ENCODE measurements at regions not wholly inside any gene's neighbourhood (a gene's known extent, or its start where the extent isn't known, plus 50 kb on each side); places are given as distances from the start of the nearest gene placed in this dataset.

DNA sequence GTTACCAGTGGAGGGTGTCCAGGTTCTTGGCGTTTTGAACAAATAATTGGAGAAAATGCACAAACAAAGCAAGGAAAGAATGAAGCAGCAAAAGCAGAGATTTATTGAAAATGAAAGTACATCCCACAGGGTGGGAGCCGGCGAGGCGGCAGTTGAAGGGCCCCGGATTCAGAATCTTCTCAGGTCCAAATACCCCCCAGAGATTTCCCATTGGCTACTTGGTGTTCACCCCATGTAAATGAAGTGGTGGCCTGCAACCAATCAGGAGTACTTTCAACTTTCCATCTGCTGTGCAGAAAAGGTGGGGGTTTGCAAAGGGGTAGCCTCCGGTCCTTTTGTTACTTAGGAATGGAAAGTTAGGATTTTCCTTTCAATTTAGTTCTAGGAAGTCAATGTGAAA, 1447.0 kb downstream of the C4orf33 start:
- H3K27me3 Mint-ChIP-seq = no peaks in the 10 kb centered on the region
- H3K27ac Mint-ChIP-seq = no peak overlapping the region
- H3K4me1 Mint-ChIP-seq = no peaks in the 10 kb centered on the region
- DNase-seq = no peak
- no peaks in the 10 kb centered on the region for H3K9me3 Mint-ChIP-seq
- ATAC-seq = no peak
- no peak overlapping the region for H3K4me3 Mint-ChIP-seq
- no peaks in the 10 kb centered on the region for H3K36me3 Mint-ChIP-seq (ENCODE audit: low read depth)

DNA sequence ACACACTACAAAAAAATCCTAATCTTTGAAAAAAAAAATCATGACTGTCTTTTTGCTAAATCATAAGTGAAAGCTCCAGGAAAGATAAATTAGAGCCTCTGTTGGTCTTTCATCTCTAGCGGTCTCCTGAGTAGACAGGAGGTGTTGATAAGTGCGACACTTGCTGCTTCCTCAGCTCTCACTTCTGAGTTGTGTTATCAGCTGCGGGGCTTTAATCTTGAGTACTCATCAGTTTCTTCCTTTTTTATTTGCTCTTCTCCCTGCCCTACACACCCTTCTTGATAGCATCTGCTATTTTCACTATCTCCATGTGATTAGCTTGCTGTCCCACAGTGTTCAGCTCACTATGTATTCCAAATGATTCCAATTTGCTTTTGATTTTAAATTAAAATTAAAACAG, 1449.2 kb downstream of the C4orf33 start:
- peaks cover 4% of the 10 kb centered on the region for H3K9me3 Mint-ChIP-seq
- ATAC-seq (no peak), DNase-seq (no peak)
- no peak overlapping the region for H3K27ac Mint-ChIP-seq
- no peaks in the 10 kb centered on the region for H3K36me3 Mint-ChIP-seq (ENCODE audit: low read depth)
- H3K4me3 Mint-ChIP-seq = no peak overlapping the region
- H3K27me3 Mint-ChIP-seq = no peaks in the 10 kb centered on the region
- H3K4me1 Mint-ChIP-seq = no peaks in the 10 kb centered on the region

DNA sequence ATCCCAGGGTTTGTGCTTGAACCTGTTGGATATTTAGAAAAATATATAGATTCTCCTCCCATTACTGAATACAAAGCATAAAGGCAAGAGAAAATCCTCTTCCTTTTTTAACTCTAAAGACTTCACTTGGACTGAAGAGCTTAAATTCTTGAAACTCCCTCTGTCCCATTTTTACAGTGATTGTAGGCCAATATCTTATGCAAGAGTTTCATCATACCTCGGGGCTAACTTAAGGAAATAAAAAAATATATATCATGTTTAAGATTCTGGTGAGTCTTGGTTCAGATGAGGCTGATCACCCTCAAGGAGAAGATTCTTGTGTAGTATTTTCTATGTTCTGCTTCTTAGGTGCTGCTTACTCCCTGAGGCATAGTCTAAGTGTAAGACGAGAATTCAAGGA, 1449.6 kb downstream of the C4orf33 start:
- Mint-ChIP-seq H3K4me3 (no peak overlapping the region), H3K36me3 (ENCODE audit: low read depth) (no peaks in the 10 kb centered on the region), H3K27me3 (no peaks in the 10 kb centered on the region), H3K27ac (no peak overlapping the region), H3K4me1 (no peaks in the 10 kb centered on the region), H3K9me3 (peaks cover 4% of the 10 kb centered on the region)
- ATAC-seq = no peak
- DNase-seq = no peak

DNA sequence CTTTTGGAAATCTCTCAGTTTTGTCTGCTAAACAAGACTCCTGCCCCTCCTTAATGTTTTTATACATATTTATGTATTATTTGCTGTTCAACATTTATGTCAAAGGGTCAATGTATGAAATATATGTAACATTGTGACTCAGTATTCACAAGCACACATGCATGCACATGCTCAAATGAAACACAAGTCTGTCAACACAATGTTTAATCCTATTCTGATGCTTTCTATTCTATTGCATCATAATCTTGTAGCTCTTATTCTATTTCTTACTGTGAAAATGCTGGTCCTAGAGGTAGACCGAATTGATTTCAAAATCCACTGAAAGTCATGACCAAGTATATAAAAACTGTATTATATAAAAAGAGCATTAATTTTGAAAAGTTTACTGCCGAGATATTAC, 1463.3 kb downstream of the C4orf33 start:
- ATAC-seq (no peak), DNase-seq (no peak)
- no peak overlapping the region for H3K27ac Mint-ChIP-seq
- H3K36me3 Mint-ChIP-seq (ENCODE audit: low read depth) = no peaks in the 10 kb centered on the region
- H3K4me3 Mint-ChIP-seq = no peak overlapping the region
- H3K9me3 Mint-ChIP-seq = peaks cover 23% of the 10 kb centered on the region
- no peaks in the 10 kb centered on the region for H3K4me1 Mint-ChIP-seq
- no peaks in the 10 kb centered on the region for H3K27me3 Mint-ChIP-seq

DNA sequence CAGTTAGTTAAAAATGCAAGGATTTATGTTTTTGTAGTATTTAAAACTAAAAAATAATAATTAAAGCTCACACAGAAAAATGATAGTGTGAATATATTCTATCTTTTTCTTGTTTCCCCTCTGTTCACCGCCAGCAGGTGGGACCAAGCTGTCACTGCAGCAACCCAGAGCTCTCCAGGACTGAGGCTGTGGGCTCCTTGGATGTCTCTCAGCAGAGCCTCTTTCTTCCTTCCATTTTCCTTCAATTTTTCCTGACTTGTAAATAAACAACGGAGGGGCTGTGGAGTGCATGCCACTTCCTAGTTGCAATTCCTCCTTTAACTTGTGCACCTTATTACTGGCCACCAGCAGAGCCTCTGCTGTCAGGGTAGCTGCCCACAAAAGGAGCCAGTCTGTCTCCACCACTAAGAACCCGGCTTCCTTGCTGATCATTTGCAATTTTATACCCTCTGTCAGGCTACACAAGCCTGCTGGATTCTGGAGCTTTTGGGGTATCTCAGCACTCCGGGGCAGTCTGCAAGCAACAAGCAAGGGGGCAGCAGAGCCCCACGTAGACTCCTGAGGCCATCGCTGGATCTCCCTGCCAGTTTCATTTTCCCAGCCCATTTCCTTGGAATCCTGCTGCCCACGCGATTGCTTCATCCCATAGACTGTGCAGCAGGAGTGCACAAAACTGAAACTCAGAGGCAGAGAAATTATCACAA, 1467.4 kb downstream of the C4orf33 start:
- H3K4me1 Mint-ChIP-seq = no peaks in the 10 kb centered on the region
- H3K9me3 Mint-ChIP-seq = peaks cover 17% of the 10 kb centered on the region
- no peak overlapping the region for H3K4me3 Mint-ChIP-seq
- H3K27ac Mint-ChIP-seq = no peak overlapping the region
- H3K36me3 Mint-ChIP-seq (ENCODE audit: low read depth) = no peaks in the 10 kb centered on the region
- ATAC-seq = no peak
- DNase-seq = no peak
- H3K27me3 Mint-ChIP-seq = no peaks in the 10 kb centered on the region

DNA sequence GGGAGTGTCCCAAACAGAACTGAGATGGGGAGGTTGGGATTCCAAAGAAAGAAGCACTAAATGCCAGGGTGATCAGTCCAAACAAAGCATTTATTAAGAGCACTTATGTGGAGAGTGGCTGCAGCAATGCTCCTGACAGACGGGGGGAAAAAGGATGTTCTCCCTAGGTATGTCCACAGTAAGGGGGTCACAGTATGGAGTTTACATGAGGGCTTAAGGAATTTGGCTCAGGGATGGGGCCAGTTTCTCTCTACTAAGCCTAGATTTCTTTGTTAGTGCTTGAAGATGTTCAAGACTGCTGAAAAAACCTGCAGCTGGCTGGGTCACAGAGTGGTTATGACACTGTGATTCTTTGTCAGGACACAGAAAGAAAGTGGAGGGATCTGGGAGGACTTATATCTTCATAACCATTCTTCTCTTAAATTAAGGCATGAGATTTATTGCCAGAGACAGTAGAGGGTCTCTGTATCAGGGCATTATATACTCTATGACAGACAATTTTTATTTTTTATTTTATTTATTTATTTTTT, 1468.0 kb downstream of the C4orf33 start:
- no peaks in the 10 kb centered on the region for H3K4me1 Mint-ChIP-seq
- no peaks in the 10 kb centered on the region for H3K27me3 Mint-ChIP-seq
- H3K9me3 Mint-ChIP-seq = peaks cover 13% of the 10 kb centered on the region
- no peak overlapping the region for H3K27ac Mint-ChIP-seq
- no peaks in the 10 kb centered on the region for H3K36me3 Mint-ChIP-seq (ENCODE audit: low read depth)
- no peak overlapping the region for H3K4me3 Mint-ChIP-seq
- DNase-seq (no peak), ATAC-seq (no peak)

DNA sequence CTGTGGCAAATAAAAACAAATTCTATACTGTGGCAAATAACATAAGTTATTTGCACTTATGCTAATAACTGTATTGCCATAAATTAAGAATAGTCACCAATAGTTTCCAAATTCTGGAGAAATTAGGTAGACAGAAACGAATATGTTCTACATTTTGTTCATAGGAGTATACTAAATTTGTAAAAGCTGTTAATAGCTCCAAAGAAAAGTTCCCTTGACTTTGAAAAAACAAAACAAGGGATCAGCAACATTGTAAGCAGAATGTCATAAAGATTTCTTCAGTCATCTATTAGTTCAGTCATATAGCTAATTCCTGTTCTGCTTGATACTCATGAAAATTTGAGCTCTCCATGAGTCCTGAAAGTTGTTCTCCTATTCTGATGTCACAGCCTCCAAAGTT, 1472.8 kb downstream of the C4orf33 start:
- no peak for DNase-seq
- Mint-ChIP-seq H3K4me3 (no peak overlapping the region), H3K27ac (no peak overlapping the region), H3K36me3 (ENCODE audit: low read depth) (no peaks in the 10 kb centered on the region), H3K9me3 (peaks cover 6% of the 10 kb centered on the region), H3K27me3 (no peaks in the 10 kb centered on the region), H3K4me1 (no peaks in the 10 kb centered on the region)
- ATAC-seq = no peak

DNA sequence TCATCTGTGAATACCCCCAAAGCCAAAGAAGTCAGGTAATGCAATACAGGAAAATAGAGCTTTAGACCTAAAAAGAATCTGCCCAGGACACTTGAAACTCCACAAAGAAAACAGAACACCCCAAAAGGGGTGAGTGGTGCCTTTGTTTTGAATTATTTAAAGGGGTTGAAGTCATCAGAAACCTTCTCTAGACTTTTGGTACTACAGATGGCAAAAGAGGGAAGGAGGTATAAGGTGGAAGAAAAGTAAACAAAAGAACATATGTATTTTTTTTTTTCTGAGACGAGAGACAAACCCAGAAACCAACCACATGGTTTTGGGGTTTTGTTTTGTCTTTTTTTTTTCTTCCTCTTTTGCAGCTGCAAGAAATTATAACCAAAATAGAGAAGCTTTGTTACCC, 1477.8 kb downstream of the C4orf33 start:
- Mint-ChIP-seq H3K9me3 (no peaks in the 10 kb centered on the region), H3K4me3 (no peak overlapping the region), H3K27me3 (no peaks in the 10 kb centered on the region), H3K4me1 (no peaks in the 10 kb centered on the region), H3K36me3 (ENCODE audit: low read depth) (no peaks in the 10 kb centered on the region), H3K27ac (no peak overlapping the region)
- no peak for ATAC-seq
- no peak for DNase-seq

DNA sequence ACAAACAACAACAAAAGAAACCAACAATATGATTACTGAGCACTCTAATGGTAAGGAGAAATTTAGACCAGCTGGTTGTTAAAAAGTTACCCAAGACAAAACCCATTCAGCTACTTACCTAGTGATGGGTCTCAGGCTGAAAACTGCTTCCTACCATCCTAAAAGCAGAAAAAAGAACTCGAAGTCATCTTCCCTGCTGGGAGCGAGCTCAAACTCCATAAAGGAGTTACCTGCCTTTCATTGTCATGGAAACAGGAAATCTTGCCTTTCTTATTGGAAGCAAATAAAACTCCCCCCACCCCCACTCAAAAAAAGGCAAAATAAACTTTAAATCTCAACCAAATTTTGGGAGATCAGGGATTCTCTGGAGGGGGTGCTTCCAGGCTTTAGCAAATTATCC, 1478.3 kb downstream of the C4orf33 start:
- Mint-ChIP-seq H3K27ac (no peak overlapping the region), H3K36me3 (ENCODE audit: low read depth) (no peaks in the 10 kb centered on the region)
- no peak for ATAC-seq

DNA sequence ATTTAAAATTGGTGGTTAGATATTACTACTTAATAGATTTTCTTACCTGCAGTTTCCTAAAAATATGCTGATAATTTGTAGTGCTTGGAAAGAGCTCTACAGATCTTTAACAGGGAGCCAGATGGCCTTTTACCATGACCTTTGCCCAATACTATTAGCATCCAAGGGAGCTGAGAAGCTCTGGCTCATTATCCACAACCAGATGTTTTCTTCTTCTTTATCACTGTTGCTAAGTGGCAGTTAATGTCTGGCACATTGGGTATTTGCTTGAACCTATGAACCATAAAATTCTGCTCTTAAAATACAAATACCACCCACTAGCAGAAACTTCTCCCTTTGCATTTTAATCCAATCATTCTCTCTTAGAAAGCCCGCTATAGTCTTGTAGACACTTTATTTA, 1480.3 kb downstream of the C4orf33 start:
- no peak for DNase-seq
- no peak for ATAC-seq
- peaks cover 9% of the 10 kb centered on the region for H3K9me3 Mint-ChIP-seq
- no peaks in the 10 kb centered on the region for H3K4me1 Mint-ChIP-seq
- H3K36me3 Mint-ChIP-seq (ENCODE audit: low read depth) = no peaks in the 10 kb centered on the region
- no peak overlapping the region for H3K4me3 Mint-ChIP-seq
- no peak overlapping the region for H3K27ac Mint-ChIP-seq
- H3K27me3 Mint-ChIP-seq = no peaks in the 10 kb centered on the region

More for the DNA sequence above, 1478.3 kb downstream of the C4orf33 start:
- H3K4me3 Mint-ChIP-seq = no peak overlapping the region
- no peaks in the 10 kb centered on the region for H3K27me3 Mint-ChIP-seq
- H3K9me3 Mint-ChIP-seq = no peaks in the 10 kb centered on the region
- no peaks in the 10 kb centered on the region for H3K4me1 Mint-ChIP-seq
- DNase-seq = no peak

DNA sequence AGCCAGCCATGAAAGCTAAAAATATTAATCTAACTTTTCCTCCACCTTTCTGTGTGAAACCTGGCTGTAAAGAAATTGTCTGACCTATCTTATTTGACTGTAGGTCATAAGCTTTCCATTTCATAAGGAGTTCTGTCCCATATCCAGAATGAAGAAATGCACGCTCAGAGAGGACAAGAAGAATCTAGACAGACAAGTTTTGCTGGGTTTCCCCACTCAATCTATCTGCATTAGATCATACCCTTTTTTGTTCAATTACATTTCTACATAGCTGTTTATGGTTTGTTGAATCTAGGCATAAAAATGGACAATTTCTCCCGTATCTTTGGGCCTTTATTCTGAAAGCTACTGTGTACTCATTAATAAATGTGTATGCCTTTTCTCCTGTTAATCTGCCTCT, 1495.1 kb downstream of the C4orf33 start:
- Mint-ChIP-seq H3K9me3 (peaks cover 5% of the 10 kb centered on the region), H3K36me3 (ENCODE audit: low read depth) (no peaks in the 10 kb centered on the region), H3K27ac (no peak overlapping the region), H3K4me3 (no peak overlapping the region), H3K4me1 (no peaks in the 10 kb centered on the region), H3K27me3 (no peaks in the 10 kb centered on the region)
- ATAC-seq (no peak), DNase-seq (no peak)

DNA sequence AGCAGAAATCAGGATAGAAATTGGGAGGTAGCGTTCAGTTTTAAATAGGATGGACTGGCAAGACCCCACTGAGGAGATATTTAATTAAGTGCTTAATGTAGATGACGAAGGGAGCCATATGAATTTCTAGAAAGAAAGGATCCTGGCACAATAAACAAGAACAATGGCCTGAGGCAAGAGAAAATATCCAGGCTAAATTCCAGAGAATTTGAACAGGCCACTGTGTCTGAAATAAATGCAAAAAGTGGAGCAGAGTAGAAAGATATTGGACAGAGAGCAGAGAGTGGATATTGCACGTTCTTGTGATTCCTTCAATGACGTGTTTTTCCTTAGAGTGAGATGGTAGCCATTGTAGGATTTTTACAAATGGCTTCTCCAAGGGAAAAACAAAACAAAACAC, 1504.8 kb downstream of the C4orf33 start:
- H3K27ac Mint-ChIP-seq = no peak overlapping the region

DNA sequence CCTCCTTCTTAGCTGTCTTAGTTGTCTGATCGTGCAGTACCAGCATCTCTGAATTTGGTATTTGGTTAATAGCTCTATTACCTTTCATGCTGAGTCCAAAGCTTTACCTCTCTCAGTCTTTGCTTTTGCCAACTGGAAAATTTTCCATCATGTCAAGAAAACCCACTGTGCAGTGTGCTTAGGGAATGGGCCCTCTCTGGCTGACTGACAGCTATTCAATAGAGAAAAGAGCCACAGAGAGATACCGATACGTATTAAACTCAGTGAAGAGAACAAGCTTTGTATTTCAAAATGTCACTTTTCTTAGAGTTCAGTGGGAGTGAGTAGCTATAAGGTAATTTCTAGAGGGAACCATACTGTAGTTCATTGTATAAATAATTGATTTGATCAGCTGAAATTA, 1507.1 kb downstream of the C4orf33 start:
- DNase-seq (no peak), ATAC-seq (no peak)
- Mint-ChIP-seq H3K36me3 (ENCODE audit: low read depth) (no peaks in the 10 kb centered on the region), H3K4me3 (no peak overlapping the region), H3K9me3 (peaks cover 5% of the 10 kb centered on the region), H3K27ac (no peak overlapping the region), H3K27me3 (no peaks in the 10 kb centered on the region), H3K4me1 (no peaks in the 10 kb centered on the region)

More for the DNA sequence above, 1504.8 kb downstream of the C4orf33 start:
- Mint-ChIP-seq H3K4me1 (no peaks in the 10 kb centered on the region), H3K9me3 (peaks cover 5% of the 10 kb centered on the region), H3K4me3 (no peak overlapping the region), H3K36me3 (ENCODE audit: low read depth) (no peaks in the 10 kb centered on the region), H3K27me3 (no peaks in the 10 kb centered on the region)
- ATAC-seq (no peak), DNase-seq (no peak)

DNA sequence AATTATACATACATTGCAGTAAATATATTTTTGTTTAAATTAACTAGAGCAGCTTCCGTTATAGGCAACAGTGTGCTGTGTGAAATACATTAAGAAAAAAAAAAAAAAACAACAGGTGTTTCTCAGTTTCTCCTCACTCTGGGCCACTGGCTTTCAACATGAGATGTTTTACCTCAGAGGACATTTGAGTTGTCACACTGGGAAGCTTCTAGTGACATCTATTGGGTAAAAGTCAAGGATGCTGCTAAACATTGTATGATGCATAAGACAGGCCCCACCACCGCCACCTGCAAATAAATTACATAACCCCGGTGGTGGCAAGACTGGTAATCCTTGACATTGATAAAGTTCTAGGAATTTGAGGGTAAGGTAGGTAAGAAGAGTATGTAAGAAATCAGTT, 1512.2 kb downstream of the C4orf33 start:
- ATAC-seq (no peak), DNase-seq (no peak)
- H3K4me3 Mint-ChIP-seq = no peak overlapping the region
- H3K27me3 Mint-ChIP-seq = no peaks in the 10 kb centered on the region
- no peaks in the 10 kb centered on the region for H3K36me3 Mint-ChIP-seq (ENCODE audit: low read depth)
- no peaks in the 10 kb centered on the region for H3K9me3 Mint-ChIP-seq
- H3K4me1 Mint-ChIP-seq = no peaks in the 10 kb centered on the region
- H3K27ac Mint-ChIP-seq = no peak overlapping the region

DNA sequence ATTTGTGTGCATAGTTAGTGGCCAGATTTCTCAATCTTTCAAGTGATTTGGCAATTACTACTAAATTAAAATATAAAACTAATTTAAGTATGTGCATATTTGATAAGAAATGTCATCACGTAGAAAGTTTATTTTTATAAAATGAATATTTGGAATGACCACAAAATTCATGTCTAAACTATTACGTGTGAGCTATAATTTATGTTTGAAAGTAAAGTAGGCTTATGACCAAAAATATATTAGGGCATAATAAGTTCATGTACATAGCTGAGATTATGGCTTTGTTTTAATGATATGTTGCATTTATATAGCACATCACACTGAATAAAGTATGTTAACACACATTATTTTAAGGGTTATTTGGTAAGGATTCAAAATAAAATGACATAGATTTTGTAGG, 1532.6 kb downstream of the C4orf33 start:
- no peaks in the 10 kb centered on the region for H3K36me3 Mint-ChIP-seq (ENCODE audit: low read depth)
- H3K9me3 Mint-ChIP-seq = peaks cover 3% of the 10 kb centered on the region
- no peak for ATAC-seq
- H3K27me3 Mint-ChIP-seq = no peaks in the 10 kb centered on the region
- H3K4me1 Mint-ChIP-seq = no peaks in the 10 kb centered on the region
- no peak overlapping the region for H3K27ac Mint-ChIP-seq
- H3K4me3 Mint-ChIP-seq = no peak overlapping the region
- no peak for DNase-seq

Data from activated naive CD8-positive, alpha-beta T cell treated with anti-CD3 and anti-CD28 coated beads, Interleukin-2, amount 50 U/mL, for 24 hours (primary cell).